ENCODE measurements at regions not wholly inside any gene's neighbourhood (a gene's known extent, or its start where the extent isn't known, plus 50 kb on each side); places are given as distances from the start of the nearest gene placed in this dataset.

- Histone ChIP-seq H4K8ac (replicated peaks; ENCODE audit: insufficient read length, low read depth, low read length) (no peak overlapping the region), H2AFZ (ENCODE audit: low read length) (no peak overlapping the region), H4K5ac (ENCODE audit: insufficient read length, low read depth, low read length) (no peak overlapping the region), H4K20me1 (ENCODE audit: control insufficient read depth, insufficient read depth, insufficient read length) (no peaks in the 10 kb centered on the region), H2BK15ac (ENCODE audit: low read depth, low read length) (no peak overlapping the region), H3T11ph (ENCODE audit: low read length) (no peak overlapping the region), H2BK20ac (ENCODE audit: low read depth, low read length, poor library complexity, severe bottlenecking) (no peak overlapping the region), H2BK12ac (ENCODE audit: insufficient read length, low read depth, low read length) (no peak overlapping the region), H3K79me1 (ENCODE audit: insufficient read depth, low read depth, low read length, poor library complexity, severe bottlenecking) (no peaks in the 10 kb centered on the region), H4K91ac (ENCODE audit: insufficient read length, low read depth, low read length) (no peak overlapping the region), H3K56ac (ENCODE audit: insufficient read length, low read depth, low read length) (no peak overlapping the region), H3K4me2 (ENCODE audit: insufficient read depth, insufficient read length, low read length) (no peak overlapping the region), H3K4me1 (ENCODE audit: insufficient read depth, low read length) (no peaks in the 10 kb centered on the region), H3K23ac (ENCODE audit: insufficient read length, low read depth, low read length) (no peak overlapping the region), H3K27ac (ENCODE audit: insufficient read length, low read depth, low read length) (no peak overlapping the region), H2AK5ac (ENCODE audit: insufficient read length, low read length) (no peak overlapping the region), H3K79me2 (ENCODE audit: insufficient read depth, low read length) (no peaks in the 10 kb centered on the region), H3K14ac (ENCODE audit: insufficient read depth, low read length) (no peak overlapping the region), H3K18ac (ENCODE audit: insufficient read length, low read depth, low read length) (no peak overlapping the region), H2BK120ac (ENCODE audit: low read depth, low read length, poor library complexity, severe bottlenecking) (no peak overlapping the region), H2BK5ac (ENCODE audit: insufficient read length, low read length) (no peak overlapping the region), H3K4ac (ENCODE audit: low read depth, low read length) (no peak overlapping the region), H3K9ac (ENCODE audit: extremely low read depth, insufficient read length, low read length) (no peak overlapping the region), H3K27me3 (ENCODE audit: insufficient read depth, low read length) (no peaks in the 10 kb centered on the region), H3K9me3 (ENCODE audit: control insufficient read depth, low read depth, low read length) (no peaks in the 10 kb centered on the region), H3K23me2 (ENCODE audit: insufficient read length, low read depth, low read length, poor library complexity, severe bottlenecking) (no peaks in the 10 kb centered on the region)
- peaks cover 0 to 3% of the 10 kb centered on the region in 2 experiments; a peak in 1 of 5 replicates for H3K9me3 Mint-ChIP-seq
- peaks cover 4 to 11% of the 10 kb centered on the region in 2 experiments; a peak in 2 of 4 replicates for H3K4me1 Mint-ChIP-seq
- no peaks in the 10 kb centered on the region for H3K36me3 Mint-ChIP-seq (ENCODE audit: insufficient read depth in 1 of 3, low read depth in 3 of 3)
- TF ChIP-seq CTCF (conservative IDR thresholded peaks at IDR 0.05), result peak; percentile 51; the same call in 2 of the 3 replicates
- no CpG with 5 or more reads among the region's 4 CpGs for WGBS (ENCODE audit: extremely low coverage, insufficient read length, low lambda C conversion rate)
- H3K27me3 Mint-ChIP-seq (ENCODE audit: low read depth), result no peaks in the 10 kb centered on the region
- DNase-seq, result no peak
- no peak overlapping the region for H3K27ac Mint-ChIP-seq
- no peak overlapping the region for H3K4me3 Mint-ChIP-seq
Observed at GRCh38 chr18:51957001-51957400, 383.0 kb upstream of the DCC start.
